ENCODE measurements at regions not wholly inside any gene's neighbourhood (a gene's known extent, or its start where the extent isn't known, plus 50 kb on each side); places are given as distances from the start of the nearest gene placed in this dataset.

DNA sequence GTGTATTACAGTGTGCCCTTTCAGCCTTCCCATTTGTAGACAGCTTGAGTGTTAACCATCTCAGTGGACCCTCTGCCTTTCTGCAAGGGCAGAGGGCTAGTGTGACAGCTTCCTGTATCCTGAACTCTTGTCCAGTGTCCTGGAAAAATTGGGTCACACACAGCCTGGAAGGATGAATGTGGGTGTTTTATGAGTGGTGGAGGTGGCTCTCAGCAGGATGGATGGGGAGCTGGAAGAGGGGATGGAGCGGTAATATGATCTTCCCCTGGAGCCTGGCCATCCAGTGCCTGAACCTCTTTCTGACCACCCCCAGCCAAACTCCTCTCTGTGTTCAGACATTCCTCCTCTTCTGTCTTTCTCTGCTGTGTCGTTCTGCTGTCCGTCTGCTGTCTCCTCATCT, 113.0 kb downstream of the KIF4B start:
- Histone ChIP-seq H3K9me3 (replicated peaks; ENCODE audit: control insufficient read depth, insufficient read depth, low read length) (no peaks in the 10 kb centered on the region), H3K4me1 (ENCODE audit: control insufficient read depth, extremely low read depth, insufficient read depth, low read length) (no peaks in the 10 kb centered on the region), H3K36me3 (ENCODE audit: control insufficient read depth in 2 of 2, extremely low read depth in 1 of 2, insufficient read depth in 2 of 2, low read length in 2 of 2) (no peaks in the 10 kb centered on the region), H3K9me1 (replicated peaks; ENCODE audit: control insufficient read depth, extremely low read depth, insufficient read depth, low read length) (no peaks in the 10 kb centered on the region), H3K27ac (ENCODE audit: insufficient read depth, low read depth, low read length) (no peak overlapping the region), H2AFZ (ENCODE audit: low read depth, low read length) (no peak overlapping the region), H3K27me3 (ENCODE audit: control insufficient read depth in 2 of 2, insufficient read depth in 2 of 2, low read length in 2 of 2) (peaks cover 0 to 2% of the 10 kb centered on the region in 2 experiments), H3K79me2 (ENCODE audit: control insufficient read depth, insufficient read depth, low read length) (no peaks in the 10 kb centered on the region), H3K4me2 (ENCODE audit: insufficient read depth, low read length) (no peak overlapping the region), H3K4me3 (replicated peaks in 1 of 3; ENCODE audit: insufficient read depth in 1 of 3, low read depth in 1 of 3, low read length in 3 of 3) (no peak overlapping the region), H4K20me1 (replicated peaks; ENCODE audit: control insufficient read depth, extremely low read depth, insufficient read depth, low read length) (no peaks in the 10 kb centered on the region), H3K9ac (replicated peaks; ENCODE audit: extremely low read depth, insufficient read depth, low read length) (no peak overlapping the region)
- no peak for TF ChIP-seq POLR2AphosphoS5 (IDR thresholded peaks at IDR 0.05; ENCODE audit: insufficient read depth, low read depth, low read length)
- TF ChIP-seq, protein P1, sequence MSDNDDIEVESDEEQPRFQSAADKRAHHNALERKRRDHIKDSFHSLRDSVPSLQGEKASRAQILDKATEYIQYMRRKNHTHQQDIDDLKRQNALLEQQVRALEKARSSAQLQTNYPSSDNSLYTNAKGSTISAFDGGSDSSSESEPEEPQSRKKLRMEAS (IDR thresholded peaks at IDR 0.05; ENCODE audit: insufficient read depth, insufficient read length): no peak
- TF ChIP-seq GATA2 (IDR thresholded peaks at IDR 0.05; ENCODE audit: insufficient read depth, insufficient read length, low read depth, low read length): no peak
- TF ChIP-seq FOS (IDR thresholded peaks at IDR 0.05; ENCODE audit: borderline replicate concordance, insufficient read depth, low read length): no peak
- TF ChIP-seq JUN (IDR thresholded peaks at IDR 0.05; ENCODE audit: borderline replicate concordance, insufficient read depth, insufficient read length, low read depth): no peak
- no peak for TF ChIP-seq MYC (IDR thresholded peaks at IDR 0.05; ENCODE audit: low read depth, low read length)
- TF ChIP-seq EZH2 (IDR thresholded peaks at IDR 0.05; ENCODE audit: borderline replicate concordance, low read depth, low read length, severe bottlenecking): no peak
- TF ChIP-seq, protein P2, sequence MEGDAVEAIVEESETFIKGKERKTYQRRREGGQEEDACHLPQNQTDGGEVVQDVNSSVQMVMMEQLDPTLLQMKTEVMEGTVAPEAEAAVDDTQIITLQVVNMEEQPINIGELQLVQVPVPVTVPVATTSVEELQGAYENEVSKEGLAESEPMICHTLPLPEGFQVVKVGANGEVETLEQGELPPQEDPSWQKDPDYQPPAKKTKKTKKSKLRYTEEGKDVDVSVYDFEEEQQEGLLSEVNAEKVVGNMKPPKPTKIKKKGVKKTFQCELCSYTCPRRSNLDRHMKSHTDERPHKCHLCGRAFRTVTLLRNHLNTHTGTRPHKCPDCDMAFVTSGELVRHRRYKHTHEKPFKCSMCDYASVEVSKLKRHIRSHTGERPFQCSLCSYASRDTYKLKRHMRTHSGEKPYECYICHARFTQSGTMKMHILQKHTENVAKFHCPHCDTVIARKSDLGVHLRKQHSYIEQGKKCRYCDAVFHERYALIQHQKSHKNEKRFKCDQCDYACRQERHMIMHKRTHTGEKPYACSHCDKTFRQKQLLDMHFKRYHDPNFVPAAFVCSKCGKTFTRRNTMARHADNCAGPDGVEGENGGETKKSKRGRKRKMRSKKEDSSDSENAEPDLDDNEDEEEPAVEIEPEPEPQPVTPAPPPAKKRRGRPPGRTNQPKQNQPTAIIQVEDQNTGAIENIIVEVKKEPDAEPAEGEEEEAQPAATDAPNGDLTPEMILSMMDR (IDR thresholded peaks at IDR 0.05; ENCODE audit: extremely low read depth in 1 of 2, insufficient read depth in 1 of 2, low read depth in 1 of 2, low read length in 2 of 2): no peak
- no peak for TF ChIP-seq POLR2A (IDR thresholded peaks at IDR 0.05; ENCODE audit: low read depth, low read length)
- intact Hi-C loops (cut with micrococcal nuclease): no loop called here
- DNase-seq (ENCODE audit: low read depth, low spot score) (no peak), FAIRE-seq (no peak)
- ChIA-PET POLR2A (no interaction called here), CTCF (interaction anchor here (2.4 kb wide), 1 partner anchor 13 kb away, joined by 10 read pairs; no protein-coding TSS in a partner anchor)
- dilution Hi-C loops (cut with MboI; ENCODE audit: extremely low pct_ligation_motif_present, low sequenced_read_pairs): no loop called here
- BruUV-seq (replicated peaks): no TSS peak

Data from endothelial cell of umbilical vein (primary cell).